ENCODE measurements at regions not wholly inside any gene's neighbourhood (a gene's known extent, or its start where the extent isn't known, plus 50 kb on each side); places are given as distances from the start of the nearest gene placed in this dataset.

DNA sequence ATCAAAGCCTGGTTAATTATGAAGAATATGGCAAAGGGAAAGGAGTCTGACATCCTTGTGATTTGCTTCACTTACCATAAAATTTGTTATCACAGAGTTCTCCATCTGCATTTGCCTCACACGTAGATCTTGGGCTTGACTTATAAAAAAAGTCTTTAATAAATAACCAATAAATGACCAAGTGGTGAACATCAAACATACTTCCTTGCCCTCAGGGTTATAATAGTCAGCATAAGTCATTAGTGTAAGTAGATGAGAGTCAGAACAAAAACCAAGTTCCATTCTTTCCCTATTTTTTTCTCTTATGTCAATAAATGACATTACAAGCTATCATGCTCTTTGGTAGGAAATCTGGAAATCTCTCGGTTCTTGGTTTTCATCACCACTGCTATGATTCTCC is 635.4 kb upstream of the ATXN7L3B start (continued):
- TF ChIP-seq, protein P1, sequence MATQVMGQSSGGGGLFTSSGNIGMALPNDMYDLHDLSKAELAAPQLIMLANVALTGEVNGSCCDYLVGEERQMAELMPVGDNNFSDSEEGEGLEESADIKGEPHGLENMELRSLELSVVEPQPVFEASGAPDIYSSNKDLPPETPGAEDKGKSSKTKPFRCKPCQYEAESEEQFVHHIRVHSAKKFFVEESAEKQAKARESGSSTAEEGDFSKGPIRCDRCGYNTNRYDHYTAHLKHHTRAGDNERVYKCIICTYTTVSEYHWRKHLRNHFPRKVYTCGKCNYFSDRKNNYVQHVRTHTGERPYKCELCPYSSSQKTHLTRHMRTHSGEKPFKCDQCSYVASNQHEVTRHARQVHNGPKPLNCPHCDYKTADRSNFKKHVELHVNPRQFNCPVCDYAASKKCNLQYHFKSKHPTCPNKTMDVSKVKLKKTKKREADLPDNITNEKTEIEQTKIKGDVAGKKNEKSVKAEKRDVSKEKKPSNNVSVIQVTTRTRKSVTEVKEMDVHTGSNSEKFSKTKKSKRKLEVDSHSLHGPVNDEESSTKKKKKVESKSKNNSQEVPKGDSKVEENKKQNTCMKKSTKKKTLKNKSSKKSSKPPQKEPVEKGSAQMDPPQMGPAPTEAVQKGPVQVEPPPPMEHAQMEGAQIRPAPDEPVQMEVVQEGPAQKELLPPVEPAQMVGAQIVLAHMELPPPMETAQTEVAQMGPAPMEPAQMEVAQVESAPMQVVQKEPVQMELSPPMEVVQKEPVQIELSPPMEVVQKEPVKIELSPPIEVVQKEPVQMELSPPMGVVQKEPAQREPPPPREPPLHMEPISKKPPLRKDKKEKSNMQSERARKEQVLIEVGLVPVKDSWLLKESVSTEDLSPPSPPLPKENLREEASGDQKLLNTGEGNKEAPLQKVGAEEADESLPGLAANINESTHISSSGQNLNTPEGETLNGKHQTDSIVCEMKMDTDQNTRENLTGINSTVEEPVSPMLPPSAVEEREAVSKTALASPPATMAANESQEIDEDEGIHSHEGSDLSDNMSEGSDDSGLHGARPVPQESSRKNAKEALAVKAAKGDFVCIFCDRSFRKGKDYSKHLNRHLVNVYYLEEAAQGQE (IDR thresholded peaks at IDR 0.05; ENCODE audit: unreplicated experiment) = no peak

DNA sequence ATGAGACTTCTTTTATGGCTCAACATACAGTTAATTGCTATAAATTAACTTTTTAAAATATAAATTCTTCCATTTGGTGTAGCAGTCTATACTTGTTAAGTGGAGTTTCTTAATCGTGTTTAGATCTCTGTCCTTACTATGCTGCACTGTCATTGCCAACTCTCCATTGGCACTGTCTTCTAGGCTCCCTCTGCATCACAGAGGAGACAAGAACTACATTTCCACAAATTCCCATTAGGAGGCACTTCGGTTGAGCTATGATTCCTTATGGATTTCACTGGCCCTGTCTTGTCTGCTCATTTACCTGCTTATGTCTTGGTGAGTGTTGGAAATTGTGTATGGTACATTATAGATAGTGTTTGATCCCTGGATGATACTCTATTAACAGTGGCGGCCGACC is 630.9 kb upstream of the ATXN7L3B start:
- Mint-ChIP-seq H3K9me3 (no peaks in the 10 kb centered on the region), H3K36me3 (ENCODE audit: low read depth) (no peaks in the 10 kb centered on the region), H3K4me3 (no peak overlapping the region), H3K27me3 (ENCODE audit: insufficient read depth, low read depth, poor library complexity) (no peaks in the 10 kb centered on the region), H3K27ac (no peak overlapping the region), H3K4me1 (no peaks in the 10 kb centered on the region)
- Histone ChIP-seq H2AFZ (no peak overlapping the region), H3K4me2 (no peak overlapping the region), H3K4me1 (ENCODE audit: insufficient read depth) (no peaks in the 10 kb centered on the region), H3F3A (replicated peaks; ENCODE audit: low read depth) (no peaks in the 10 kb centered on the region), H3K27me3 (ENCODE audit: insufficient read depth) (no peaks in the 10 kb centered on the region), H3K9me2 (ENCODE audit: insufficient read depth) (no peaks in the 10 kb centered on the region), H3K4me3 (no peak overlapping the region), H4K20me1 (replicated peaks; ENCODE audit: insufficient read depth) (no peaks in the 10 kb centered on the region), H3K36me3 (ENCODE audit: insufficient read depth) (no peaks in the 10 kb centered on the region), H3K79me2 (replicated peaks; ENCODE audit: insufficient read depth) (no peaks in the 10 kb centered on the region), H3K27ac (ENCODE audit: low read depth) (no peak overlapping the region)
- TF ChIP-seq, protein P2, sequence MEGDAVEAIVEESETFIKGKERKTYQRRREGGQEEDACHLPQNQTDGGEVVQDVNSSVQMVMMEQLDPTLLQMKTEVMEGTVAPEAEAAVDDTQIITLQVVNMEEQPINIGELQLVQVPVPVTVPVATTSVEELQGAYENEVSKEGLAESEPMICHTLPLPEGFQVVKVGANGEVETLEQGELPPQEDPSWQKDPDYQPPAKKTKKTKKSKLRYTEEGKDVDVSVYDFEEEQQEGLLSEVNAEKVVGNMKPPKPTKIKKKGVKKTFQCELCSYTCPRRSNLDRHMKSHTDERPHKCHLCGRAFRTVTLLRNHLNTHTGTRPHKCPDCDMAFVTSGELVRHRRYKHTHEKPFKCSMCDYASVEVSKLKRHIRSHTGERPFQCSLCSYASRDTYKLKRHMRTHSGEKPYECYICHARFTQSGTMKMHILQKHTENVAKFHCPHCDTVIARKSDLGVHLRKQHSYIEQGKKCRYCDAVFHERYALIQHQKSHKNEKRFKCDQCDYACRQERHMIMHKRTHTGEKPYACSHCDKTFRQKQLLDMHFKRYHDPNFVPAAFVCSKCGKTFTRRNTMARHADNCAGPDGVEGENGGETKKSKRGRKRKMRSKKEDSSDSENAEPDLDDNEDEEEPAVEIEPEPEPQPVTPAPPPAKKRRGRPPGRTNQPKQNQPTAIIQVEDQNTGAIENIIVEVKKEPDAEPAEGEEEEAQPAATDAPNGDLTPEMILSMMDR (conservative IDR thresholded peaks at IDR 0.05; ENCODE audit: low read depth in 2 of 2) = peak in 1 of 2 experiments; percentile 15; a peak in 1 of 4 replicates
- TF ChIP-seq JUNB (IDR thresholded peaks at IDR 0.05; ENCODE audit: unreplicated experiment) = no peak
- DNase-seq (ENCODE audit: low spot score) = peak; percentile 17
- 0 out of 3 replicates have a peak, but pooled peaks have one; percentile 25 for ATAC-seq

DNA sequence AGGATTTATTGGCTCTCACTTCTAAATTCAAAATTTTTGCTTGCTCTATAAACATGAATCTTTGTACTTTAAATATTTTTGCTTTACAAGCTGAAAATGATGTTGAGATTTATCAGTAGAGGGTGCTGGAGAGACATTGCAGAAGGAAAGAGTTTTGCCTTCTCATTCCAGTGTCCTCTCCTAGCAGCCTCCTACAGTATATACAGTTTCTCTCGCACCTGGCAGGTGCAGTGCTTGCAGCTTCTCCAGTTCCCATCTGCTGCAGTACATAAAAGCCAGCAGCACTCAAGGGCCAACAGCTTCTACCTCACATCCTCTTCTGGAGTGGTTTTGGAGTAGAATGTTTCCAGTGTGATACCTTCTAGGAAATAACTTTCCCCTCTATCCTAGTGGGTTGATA is 601.8 kb upstream of the ATXN7L3B start:
- Histone ChIP-seq H3K4me1 (ENCODE audit: insufficient read depth) (no peaks in the 10 kb centered on the region), H3F3A (replicated peaks; ENCODE audit: low read depth) (no peaks in the 10 kb centered on the region), H3K4me2 (no peak overlapping the region), H4K20me1 (replicated peaks; ENCODE audit: insufficient read depth) (no peaks in the 10 kb centered on the region), H3K27me3 (ENCODE audit: insufficient read depth) (no peaks in the 10 kb centered on the region), H3K36me3 (ENCODE audit: insufficient read depth) (no peaks in the 10 kb centered on the region), H3K9me2 (ENCODE audit: insufficient read depth) (no peaks in the 10 kb centered on the region), H2AFZ (no peak overlapping the region), H3K27ac (ENCODE audit: low read depth) (no peak overlapping the region), H3K4me3 (no peak overlapping the region), H3K79me2 (replicated peaks; ENCODE audit: insufficient read depth) (no peaks in the 10 kb centered on the region)
- Mint-ChIP-seq H3K36me3 (ENCODE audit: low read depth) (no peaks in the 10 kb centered on the region), H3K4me1 (no peaks in the 10 kb centered on the region), H3K4me3 (no peak overlapping the region), H3K27me3 (ENCODE audit: insufficient read depth, low read depth, poor library complexity) (no peaks in the 10 kb centered on the region), H3K27ac (no peak overlapping the region), H3K9me3 (no peaks in the 10 kb centered on the region)
- ATAC-seq (peak; percentile 82), DNase-seq (ENCODE audit: low spot score) (peak; percentile 61)
- TF ChIP-seq, protein P2 (conservative IDR thresholded peaks at IDR 0.05; ENCODE audit: low read depth in 2 of 2) = peak; percentile 56 to 59
- no peak for TF ChIP-seq CREB1 (CRISPR knock-in tag; IDR thresholded peaks at IDR 0.05; ENCODE audit: low read depth)

Measured in GM23338 (cell line).